ENCODE measurements at regions not wholly inside any gene's neighbourhood (a gene's known extent, or its start where the extent isn't known, plus 50 kb on each side); places are given as distances from the start of the nearest gene placed in this dataset.

- TF ChIP-seq RAD21 (IDR thresholded peaks at IDR 0.05; ENCODE audit: low read length), result no peak
- TF ChIP-seq CTCF (conservative IDR thresholded peaks at IDR 0.05; ENCODE audit: low read depth, low read length), result no peak
Measured at GRCh38 chr13:33683376-33683775, 134.6 kb upstream of the RFC3 start.

All from IMR-90 (cell line).